KBM-7 (cell line): ENCODE measurements at regions not wholly inside any gene's neighbourhood (a gene's known extent, or its start where the extent isn't known, plus 50 kb on each side); places are given as distances from the start of the nearest gene placed in this dataset.
"Not testable (repeated sequence)": the region's sequence is repeated elsewhere in the genome, so short reads cannot be mapped to it uniquely, and the experiment has no call there.

Source experiments
- DNase-seq: peaks from one replicate; pipeline ENCODE4 v3.0.0-alpha.2; 2015
- in situ Hi-C: fragments of 300-500 bp; cut with MboI; formaldehyde crosslinking; loops from 2 replicates; pipeline ENCODE4 v1.14.3; 2020; ENCODE audit warnings: low sequenced_read_pairs, low pct_unique_long_range_greater_than_20kb, mixed read lengths

GRCh38 chr18:79592684-79593083 is 86.9 kb upstream of the CTDP1 start:
- in situ Hi-C loops, result not testable (repeated sequence)
- DNase-seq, result peak; percentile 79

GRCh38 chr18:79595876-79596374 is 83.7 kb upstream of the CTDP1 start:
- in situ Hi-C loops, result no loop called here
- no peak for DNase-seq

DNA sequence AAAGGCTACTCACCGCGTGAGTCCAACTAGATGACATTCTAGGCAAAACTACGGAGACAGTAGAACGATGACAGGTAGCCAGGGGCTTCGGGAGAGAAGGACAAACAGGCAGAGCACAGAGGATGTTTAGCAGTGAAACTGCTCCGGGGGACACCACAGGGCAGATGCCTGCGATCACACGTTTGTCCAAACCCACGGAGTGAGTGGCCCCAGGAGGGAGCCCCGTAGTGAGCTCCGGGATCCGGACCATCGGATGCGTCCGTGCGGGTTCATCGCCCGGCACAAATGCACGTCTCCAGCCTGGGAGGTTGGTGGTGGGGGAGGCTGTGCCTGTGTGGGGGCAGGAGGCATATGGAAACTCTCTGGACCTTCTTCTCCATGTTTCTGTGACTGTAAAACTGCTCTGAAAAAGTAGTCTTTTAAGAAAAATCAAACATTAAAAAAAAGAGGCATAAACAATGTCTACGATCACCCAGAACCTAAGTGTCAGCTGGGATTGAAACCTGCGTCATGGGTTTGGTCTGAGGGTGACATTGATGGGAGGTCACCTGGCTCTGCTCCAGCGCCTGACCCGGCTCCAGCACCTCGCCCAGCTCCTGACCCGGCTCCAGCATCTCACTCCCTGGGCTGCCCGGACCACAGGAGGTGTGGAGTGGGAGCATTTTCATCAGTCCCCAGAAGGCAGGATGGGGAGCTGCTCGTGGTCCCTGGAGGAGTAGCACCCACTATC is 83.0 kb upstream of the CTDP1 start:
- in situ Hi-C loops, result no loop called here
- DNase-seq, result no peak

DNA sequence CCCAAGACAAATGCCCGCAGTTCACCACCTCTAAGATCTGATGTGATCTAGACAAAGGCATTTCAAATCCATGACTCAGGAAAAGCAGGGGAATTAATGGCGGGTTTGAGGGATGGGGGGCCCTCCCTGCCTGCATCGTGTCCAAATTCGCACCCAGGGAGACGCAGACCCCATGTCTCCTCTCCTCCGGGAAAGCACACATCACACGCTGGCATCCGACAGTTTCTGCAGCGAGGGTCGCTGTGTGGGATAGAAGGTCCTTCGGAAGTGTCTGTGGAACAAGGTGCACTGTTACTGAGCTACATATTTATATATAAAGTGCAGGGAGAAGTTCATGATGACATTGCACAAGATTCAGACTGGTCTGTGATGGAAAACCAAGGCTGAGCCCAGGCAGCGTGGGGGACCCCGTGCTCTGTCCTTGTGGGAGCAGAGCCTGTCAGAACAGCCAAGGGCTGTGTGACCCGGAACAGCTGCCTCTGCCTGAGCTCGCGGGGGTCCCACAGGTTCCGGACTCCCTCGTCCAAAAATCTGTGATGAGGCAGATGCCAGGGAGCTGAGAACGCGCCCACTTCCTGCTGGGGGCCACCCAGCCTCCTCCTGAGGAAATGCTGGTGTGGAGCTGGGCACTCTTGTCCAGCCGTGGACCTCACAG is 82.3 kb upstream of the CTDP1 start:
- in situ Hi-C loops, result no loop called here
- no peak for DNase-seq

- no peak for DNase-seq
- in situ Hi-C loops, result no loop called here
Measured at GRCh38 chr18:79597831-79598632, 81.6 kb upstream of the CTDP1 start.

GRCh38 chr18:79598633-79599175 is 80.9 kb upstream of the CTDP1 start:
- in situ Hi-C loops, result no loop called here

GRCh38 chr18:79599441-79599931 is 80.1 kb upstream of the CTDP1 start:
- in situ Hi-C loops, result no loop called here
- no peak for DNase-seq

More at GRCh38 chr18:79598633-79599175, 80.9 kb upstream of the CTDP1 start:
- DNase-seq, result no peak

- in situ Hi-C loops, result no loop called here
- no peak for DNase-seq
Measured at GRCh38 chr18:79600141-79600540, 79.5 kb upstream of the CTDP1 start.

DNA sequence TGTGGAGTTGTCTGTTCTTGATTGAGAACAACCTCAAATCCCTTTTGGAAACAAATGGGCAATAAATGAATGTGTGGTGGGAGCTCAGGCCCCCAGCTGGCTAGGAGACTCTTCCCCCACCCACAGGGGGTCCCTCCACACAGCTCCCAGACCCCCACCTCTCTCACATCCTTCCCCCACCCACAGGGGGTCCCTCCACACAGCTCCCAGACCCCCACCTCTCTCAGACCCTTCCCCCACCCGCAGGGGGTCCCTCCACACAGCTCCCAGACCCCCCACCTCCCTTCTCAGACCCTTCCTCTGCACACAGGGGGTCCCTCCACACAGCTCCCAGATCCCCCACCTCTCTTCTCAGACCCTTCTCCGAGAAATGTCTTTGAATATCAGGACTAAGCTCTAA is 79.0 kb upstream of the CTDP1 start:
- in situ Hi-C loops, result no loop called here

DNA sequence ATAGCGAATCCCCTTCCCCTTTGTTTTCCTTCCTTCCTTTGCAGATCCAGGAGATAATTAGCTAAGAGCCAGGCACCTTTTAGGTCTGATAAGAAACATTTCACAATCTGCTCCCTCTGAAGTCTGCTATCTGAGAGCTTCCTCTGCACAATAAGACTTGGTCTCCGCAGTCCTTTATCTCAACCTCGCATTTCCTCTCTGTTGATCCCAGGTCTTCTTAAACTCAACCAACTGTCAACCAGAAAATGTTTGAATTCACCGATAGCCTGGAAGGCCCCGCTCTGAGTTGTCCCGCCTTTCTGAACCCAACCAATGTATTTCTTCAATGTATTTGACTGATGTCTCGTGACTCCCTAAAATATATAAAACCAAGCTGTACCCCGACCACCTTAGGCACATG is 78.4 kb upstream of the CTDP1 start:
- in situ Hi-C loops, result no loop called here
- DNase-seq, result peak; percentile 72

More for the DNA sequence above, 79.0 kb upstream of the CTDP1 start:
- no peak for DNase-seq

GRCh38 chr18:79603321-79604204 is 76.0 kb upstream of the CTDP1 start:
- in situ Hi-C loops, result no loop called here
- DNase-seq, result no peak

- in situ Hi-C loops, result no loop called here
- no peak for DNase-seq
Measured at GRCh38 chr18:79604205-79604912, 75.2 kb upstream of the CTDP1 start.

- no peak for DNase-seq
- in situ Hi-C loops, result no loop called here
Measured at GRCh38 chr18:79604913-79605880, 74.4 kb upstream of the CTDP1 start.

DNA sequence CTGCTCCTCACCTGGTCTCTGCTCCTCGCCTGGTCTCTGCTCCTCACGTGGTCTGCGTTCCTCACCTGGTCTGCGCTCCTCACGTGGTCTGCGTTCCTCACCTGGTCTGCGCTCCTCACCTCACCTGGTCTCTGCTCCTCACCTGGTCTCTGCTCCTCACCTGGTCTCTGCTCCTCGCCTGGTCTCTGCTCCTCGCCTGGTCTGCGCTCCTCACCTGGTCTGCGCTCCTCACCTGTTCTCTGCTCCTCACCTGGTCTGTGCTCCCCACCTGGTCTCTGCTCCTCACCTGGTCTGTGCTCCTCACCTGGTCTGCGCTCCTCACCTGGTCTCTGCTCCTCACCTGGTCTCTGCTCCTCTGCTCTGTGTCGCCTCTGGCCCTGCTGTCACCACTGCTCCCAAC is 73.5 kb upstream of the CTDP1 start:
- in situ Hi-C loops, DNase-seq: not testable (repeated sequence)

GRCh38 chr18:79606621-79607331 is 72.8 kb upstream of the CTDP1 start:
- no peak for DNase-seq
- in situ Hi-C loops, result no loop called here

DNA sequence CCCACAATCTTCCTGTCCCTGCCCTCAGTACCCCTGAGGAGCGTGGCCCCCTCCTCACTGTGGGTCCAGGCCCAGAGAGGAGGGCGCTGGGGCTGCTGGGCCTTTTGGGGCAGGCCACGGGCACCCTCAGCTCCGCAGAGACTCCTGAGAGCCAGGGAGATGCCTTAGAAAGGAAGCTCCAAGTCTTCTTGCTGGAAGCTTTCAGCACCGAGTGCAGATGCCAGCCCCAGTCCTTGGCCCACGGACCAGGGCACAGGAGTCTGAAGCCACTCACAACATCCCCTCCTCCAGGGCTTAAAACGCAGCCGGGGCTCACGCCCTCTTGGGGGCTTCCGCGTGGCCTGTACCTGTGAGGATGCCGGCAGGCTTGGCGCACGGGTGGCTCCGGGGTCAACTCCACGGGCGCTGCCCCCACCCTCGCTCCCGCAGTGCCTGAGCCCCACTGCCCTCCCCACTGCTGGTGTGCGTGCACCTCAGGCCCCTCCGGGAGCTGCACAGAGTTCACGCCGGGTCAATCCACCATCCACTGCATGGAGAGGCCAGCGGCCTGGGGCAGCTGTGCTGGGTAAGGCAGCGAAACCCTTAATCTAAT is 72.1 kb upstream of the CTDP1 start:
- in situ Hi-C loops, result no loop called here
- DNase-seq, result no peak
